ENCODE measurements at regions not wholly inside any gene's neighbourhood (a gene's known extent, or its start where the extent isn't known, plus 50 kb on each side); places are given as distances from the start of the nearest gene placed in this dataset.

DNA sequence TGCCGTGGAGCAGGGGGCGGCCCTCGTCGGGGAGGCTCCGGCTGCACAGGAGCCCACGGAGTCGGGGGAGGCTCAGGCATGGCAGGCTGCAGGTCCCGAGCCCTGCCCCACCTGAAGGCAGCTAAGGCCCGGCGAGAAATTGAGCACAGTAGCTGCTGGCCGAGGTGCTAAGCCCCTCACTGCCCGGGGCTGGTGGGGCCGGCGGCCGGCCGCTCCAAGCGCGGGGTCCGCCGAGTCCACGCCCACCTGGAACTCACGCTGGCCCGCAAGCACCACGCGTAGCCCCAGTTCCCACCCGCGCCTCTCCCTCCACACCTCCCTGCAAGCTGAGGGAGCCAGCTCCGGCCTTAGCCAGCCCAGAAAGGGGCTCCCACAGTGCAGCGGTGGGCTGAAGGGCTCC lies 589.4 kb downstream of the PPP4R3C start:
- TF ChIP-seq EZH2 (IDR thresholded peaks at IDR 0.05; ENCODE audit: borderline replicate concordance) (no peak), EZH2phosphoT487 (IDR thresholded peaks at IDR 0.05; ENCODE audit: low read depth, severe bottlenecking, unreplicated experiment) (no peak)
- TF ChIP-seq, protein P1, sequence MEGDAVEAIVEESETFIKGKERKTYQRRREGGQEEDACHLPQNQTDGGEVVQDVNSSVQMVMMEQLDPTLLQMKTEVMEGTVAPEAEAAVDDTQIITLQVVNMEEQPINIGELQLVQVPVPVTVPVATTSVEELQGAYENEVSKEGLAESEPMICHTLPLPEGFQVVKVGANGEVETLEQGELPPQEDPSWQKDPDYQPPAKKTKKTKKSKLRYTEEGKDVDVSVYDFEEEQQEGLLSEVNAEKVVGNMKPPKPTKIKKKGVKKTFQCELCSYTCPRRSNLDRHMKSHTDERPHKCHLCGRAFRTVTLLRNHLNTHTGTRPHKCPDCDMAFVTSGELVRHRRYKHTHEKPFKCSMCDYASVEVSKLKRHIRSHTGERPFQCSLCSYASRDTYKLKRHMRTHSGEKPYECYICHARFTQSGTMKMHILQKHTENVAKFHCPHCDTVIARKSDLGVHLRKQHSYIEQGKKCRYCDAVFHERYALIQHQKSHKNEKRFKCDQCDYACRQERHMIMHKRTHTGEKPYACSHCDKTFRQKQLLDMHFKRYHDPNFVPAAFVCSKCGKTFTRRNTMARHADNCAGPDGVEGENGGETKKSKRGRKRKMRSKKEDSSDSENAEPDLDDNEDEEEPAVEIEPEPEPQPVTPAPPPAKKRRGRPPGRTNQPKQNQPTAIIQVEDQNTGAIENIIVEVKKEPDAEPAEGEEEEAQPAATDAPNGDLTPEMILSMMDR (IDR thresholded peaks at IDR 0.05; ENCODE audit: poor library complexity): no peak
